ENCODE measurements at regions not wholly inside any gene's neighbourhood (a gene's known extent, or its start where the extent isn't known, plus 50 kb on each side); places are given as distances from the start of the nearest gene placed in this dataset.

GRCh38 chr5:158623971-158624370 lies 475.7 kb downstream of the EBF1 start:
- POLR2A ChIA-PET, result no interaction called here
- CTCF ChIA-PET, result interaction anchor here (1.6 kb wide), 1 partner anchor 548 kb away, joined by 4 read pairs; no protein-coding TSS in a partner anchor
- no peak for TF ChIP-seq CTCF (IDR thresholded peaks at IDR 0.05; ENCODE audit: insufficient read depth, low read length, missing control alignments)
- no peak overlapping the region for H3K4me3 ChIP-seq (ENCODE audit: low read depth, low read length)
- no peak for DNase-seq (ENCODE audit: low read depth, low spot score)

- no peak overlapping the region for H3K4me3 ChIP-seq (ENCODE audit: low read depth, low read length)
- DNase-seq (ENCODE audit: low read depth, low spot score), result no peak
- ChIA-PET POLR2A (no interaction called here), CTCF (no interaction called here)
- TF ChIP-seq CTCF (IDR thresholded peaks at IDR 0.05; ENCODE audit: insufficient read depth, low read length, missing control alignments), result no peak
Observed at GRCh38 chr5:158621391-158621790, 478.3 kb downstream of the EBF1 start.

- no peak for TF ChIP-seq CTCF (IDR thresholded peaks at IDR 0.05; ENCODE audit: insufficient read depth, low read length, missing control alignments)
- ChIA-PET POLR2A (no interaction called here), CTCF (no interaction called here)
- no peak for DNase-seq (ENCODE audit: low read depth, low spot score)
- no peak overlapping the region for H3K4me3 ChIP-seq (ENCODE audit: low read depth, low read length)
Observed at GRCh38 chr5:158619083-158619788, 480.5 kb downstream of the EBF1 start.

- DNase-seq (ENCODE audit: low read depth, low spot score), result no peak
- TF ChIP-seq CTCF (IDR thresholded peaks at IDR 0.05; ENCODE audit: insufficient read depth, low read length, missing control alignments), result no peak
- ChIA-PET POLR2A (no interaction called here), CTCF (no interaction called here)
- no peak overlapping the region for H3K4me3 ChIP-seq (ENCODE audit: low read depth, low read length)
Observed at GRCh38 chr5:158618256-158618655, 481.5 kb downstream of the EBF1 start.

- ChIA-PET POLR2A (no interaction called here), CTCF (interaction anchor here (0.7 kb wide), 1 partner anchor 48 kb away, joined by 4 read pairs; no protein-coding TSS in a partner anchor)
- DNase-seq (ENCODE audit: low read depth, low spot score), result no peak
- H3K4me3 ChIP-seq (ENCODE audit: low read depth, low read length), result no peak overlapping the region
- no peak for TF ChIP-seq CTCF (IDR thresholded peaks at IDR 0.05; ENCODE audit: insufficient read depth, low read length, missing control alignments)
Observed at GRCh38 chr5:158616707-158617106, 483.0 kb downstream of the EBF1 start.

- CTCF ChIA-PET, result no interaction called here
- no peak for DNase-seq (ENCODE audit: low read depth, low spot score)
- H3K4me3 ChIP-seq (ENCODE audit: low read depth, low read length), result no peak overlapping the region
- TF ChIP-seq CTCF (IDR thresholded peaks at IDR 0.05; ENCODE audit: insufficient read depth, low read length, missing control alignments), result no peak
- POLR2A ChIA-PET, result no interaction called here
Observed at GRCh38 chr5:158614951-158615350, 484.8 kb downstream of the EBF1 start.
